Right renal cortex interstitium (tissue), 3 donors: ENCODE measurements at regions not wholly inside any gene's neighbourhood (a gene's known extent, or its start where the extent isn't known, plus 50 kb on each side); places are given as distances from the start of the nearest gene placed in this dataset.

Experiments used
- DNase-seq, 3 donors: peaks; one replicate each; pipeline ENCODE4 v3.0.0-alpha.2; 2013; ENCODE audit warnings: low read depth in 3 of 3, low spot score in 2 of 3

DNA sequence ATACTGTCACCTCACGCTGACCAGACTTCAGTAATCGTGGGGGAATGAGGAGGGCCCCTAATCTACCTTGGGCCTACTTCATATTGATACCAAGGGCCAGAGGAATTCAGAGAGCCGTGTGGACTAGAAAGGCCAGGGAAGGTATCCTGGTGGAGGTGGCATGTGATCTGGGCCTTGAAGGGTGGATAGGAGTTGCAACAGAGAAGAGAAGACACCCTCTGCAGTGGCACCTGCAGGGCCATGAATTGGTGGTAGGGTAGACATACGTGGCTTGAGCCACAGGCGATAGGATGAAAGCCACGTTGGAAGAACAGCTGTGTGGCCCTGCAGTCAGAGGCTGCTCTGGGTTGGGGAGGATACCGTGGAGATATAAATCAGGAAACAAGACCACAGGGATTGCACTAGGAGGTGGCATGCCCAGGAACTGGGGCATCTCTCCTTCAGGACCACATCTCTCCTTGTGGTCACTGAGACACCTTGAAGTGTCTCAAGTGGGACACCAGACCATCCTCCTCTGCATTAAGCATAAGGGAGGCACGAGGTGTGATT is 141.4 kb downstream of the CYP26B1 start:
- no peak for DNase-seq

DNA sequence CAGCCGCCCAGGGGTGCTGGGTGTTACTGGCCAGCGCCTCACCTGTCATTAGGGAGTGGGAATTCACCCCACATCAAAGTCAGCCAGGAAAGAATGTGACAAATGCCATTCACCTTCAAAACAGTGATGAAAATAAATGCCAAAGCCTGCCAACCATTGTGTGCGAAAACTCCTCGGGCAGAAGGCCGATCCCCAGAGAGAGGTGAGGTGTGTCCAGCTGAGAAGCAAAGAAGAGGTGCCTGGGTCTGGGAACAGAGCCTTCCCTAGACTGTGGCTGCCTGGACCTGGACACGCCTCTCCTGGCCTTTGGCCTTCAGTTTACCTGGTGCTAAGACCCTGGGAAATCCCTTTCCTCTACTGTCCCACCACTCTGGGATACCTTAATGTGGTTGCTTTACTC is 142.7 kb downstream of the CYP26B1 start:
- no peak for DNase-seq

DNA sequence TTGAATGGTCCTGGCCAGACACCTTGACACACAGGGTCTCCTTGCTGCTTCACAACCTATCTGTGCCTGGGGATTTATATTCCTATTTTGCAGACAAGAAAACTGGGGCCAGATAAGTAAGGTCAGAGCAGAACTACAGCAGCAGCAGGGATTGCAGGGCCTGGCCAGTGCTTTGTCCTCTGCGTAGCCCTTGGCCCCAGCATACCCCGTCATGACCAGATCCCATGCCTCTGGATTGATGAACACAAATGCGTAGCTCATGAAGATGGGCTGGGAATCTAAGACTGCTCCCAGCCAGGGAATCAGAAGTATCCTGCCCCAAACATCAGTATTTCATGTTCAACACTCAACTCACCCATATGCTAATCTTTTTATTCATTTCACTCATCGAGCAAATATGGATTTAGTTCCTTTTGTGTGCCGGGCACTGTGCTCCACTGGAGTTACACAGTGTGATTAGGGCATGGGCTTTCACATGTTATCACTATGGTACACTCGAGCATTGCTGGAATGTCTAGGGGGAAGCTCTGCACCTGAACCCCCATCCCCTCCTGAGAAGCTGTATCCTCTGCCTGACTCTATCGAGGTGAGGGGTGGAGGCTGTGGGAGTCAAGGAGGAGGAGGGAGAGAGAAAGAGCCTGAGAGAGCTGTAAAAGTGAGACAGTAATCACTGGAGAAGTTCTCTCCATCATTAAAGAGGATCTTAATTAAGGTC is 143.3 kb downstream of the CYP26B1 start:
- DNase-seq: no peak

DNA sequence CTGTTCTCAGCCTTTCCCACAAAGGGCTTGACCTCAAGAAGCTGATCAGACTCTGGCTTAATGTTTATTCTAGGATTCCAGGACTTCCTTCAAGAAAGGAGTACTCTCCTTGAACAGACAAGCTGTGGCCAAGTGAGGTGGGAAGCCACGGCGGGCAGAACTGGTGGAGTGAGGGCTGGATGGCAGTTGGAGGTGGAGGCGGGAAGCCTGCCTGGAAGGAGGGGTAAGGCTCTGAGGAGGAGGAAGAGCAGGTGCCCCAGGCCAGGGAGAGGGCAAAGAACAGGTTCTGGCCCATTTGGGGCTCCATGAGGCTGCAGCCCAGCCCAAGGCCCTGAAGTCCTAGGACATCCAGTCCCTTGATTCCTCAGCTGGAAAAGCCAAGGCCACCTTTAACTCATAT is 143.9 kb downstream of the CYP26B1 start:
- no peak for DNase-seq

DNA sequence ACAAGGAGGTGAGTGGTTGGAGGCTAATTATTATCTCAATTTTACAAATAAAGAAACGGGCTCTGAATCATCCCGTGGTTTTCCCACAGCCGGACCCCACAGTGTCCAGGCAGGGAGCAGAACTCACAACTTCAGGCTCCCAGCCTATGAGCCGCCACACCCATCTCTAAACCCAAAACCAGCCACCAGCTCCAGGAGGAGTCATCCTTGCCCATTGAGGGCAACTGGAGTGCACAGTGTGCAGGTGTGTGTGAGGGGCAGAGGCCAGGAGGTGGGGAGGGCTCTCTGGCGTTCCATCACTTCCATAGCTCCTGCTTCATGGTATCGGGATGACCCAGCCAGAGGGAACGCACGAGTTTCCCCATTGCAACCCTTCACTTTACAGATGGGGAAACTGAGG is 144.5 kb downstream of the CYP26B1 start:
- no peak for DNase-seq

DNA sequence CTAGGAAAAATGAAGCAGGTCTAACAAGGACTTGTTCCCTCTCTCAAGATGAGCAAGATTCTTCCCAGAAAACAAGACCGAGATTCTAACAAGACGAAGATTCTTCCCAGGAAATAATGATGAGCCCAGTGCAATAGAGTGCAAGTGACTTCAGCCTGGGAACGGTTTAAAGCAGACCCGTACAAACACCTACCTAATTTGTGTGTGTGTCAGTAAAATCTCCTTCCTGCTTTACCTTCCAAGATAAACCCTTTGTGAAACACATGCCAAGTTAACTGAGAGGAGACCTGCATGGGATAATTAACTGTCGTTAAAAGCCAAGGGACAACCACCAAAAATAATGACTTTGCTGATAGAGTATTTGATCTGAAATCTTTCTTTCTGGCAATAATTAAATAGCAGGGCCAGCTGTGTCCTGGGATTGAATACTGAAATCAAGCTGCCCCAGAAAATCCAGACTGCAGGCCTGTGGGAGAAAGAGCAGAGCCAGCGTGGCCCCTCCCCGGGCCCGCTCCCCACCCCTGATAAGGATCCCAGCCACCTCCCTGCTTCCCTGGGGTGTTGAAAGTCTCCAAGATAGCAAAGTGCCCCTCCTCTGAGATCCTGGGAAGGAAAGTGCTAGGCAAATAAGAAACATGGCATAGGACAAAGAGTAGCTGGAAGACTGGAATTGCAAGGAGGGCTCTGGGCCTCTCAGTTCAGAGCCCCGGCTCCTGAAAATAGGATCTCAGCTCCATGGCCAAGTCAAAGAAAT is 145.5 kb downstream of the CYP26B1 start:
- no peak for DNase-seq

DNA sequence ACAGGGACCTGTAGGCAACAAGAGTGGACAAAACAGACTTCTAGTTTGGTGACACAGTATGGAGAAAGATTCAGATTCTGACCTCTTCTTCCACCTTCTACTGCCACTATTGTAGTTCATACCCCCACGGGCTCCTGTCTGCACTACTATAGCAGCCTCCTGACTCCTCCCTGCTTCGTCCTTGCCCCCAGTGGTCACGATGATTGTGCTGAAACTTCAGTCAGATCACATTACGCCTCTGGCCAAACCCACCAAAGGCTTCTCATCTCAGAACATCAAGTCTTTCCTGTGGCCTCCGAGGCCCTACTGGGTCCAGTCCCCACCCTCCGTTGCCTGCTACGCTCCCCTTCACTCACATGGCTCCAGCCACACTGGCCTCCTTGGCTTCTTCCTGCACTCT is 147.6 kb downstream of the CYP26B1 start:
- no peak for DNase-seq

DNA sequence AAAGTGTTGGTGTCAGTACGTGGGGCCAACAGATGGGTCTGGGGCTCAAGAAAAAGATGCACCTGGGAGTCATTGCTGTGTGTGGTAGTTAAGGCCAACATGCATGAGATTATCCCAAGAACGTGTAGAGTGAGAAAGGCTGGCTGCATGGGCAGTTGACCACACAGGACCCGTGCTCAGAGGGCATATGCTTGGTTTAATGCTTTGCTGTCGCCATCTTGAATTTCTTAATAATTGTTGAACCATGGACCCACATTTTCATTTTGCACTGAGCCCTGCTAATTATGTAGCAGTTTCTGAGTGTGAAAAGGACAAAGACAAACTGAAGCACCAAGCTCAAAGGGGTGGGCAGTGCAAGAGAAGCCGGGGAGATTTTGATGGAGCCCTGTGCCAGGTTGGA is 148.1 kb downstream of the CYP26B1 start:
- no peak for DNase-seq

DNA sequence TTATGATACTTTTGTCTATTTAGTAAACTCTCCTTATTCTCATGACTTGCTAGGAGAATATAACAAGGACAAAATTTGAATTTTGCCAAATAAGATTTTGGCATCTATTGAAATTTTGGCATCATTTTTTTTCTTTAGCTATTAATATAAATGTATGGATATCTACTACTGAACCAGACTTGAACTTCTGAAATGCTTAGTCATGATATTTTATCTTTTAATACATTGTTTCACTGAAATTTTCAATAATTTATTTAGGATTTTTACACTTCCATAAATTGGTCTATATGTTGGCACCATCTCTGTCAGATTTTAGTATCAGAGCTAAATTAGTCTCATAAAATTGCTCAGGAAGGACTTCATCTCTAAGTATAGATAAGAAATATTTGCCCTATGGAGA is 149.8 kb downstream of the CYP26B1 start:
- DNase-seq: no peak

DNA sequence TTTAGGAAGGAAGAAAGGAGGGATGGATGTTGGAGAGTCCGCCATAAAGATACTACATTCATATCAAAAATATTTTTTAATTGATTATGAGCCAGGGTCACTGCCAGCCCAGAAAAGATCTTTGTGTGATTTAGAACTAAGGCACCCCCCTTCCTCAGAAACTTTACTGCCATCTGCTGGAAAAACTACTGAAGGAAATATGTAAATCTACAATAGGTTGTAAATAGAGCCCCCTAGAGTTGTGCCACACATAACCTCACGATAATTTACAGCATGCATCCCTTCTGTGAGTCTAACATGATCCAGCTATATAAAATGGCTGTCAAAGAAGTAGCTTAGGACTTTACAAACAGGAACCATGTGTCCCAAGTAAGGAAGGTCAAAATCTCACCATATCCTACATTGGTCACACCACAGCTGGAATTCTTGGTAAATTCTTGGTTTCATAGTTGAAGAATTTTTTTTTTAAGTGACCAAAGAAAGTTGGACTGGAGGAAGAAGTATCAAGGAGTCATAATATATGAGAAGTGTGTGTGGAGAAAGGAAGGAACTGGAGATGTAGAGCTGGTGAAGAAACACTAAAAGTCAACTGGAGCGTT is 152.5 kb downstream of the CYP26B1 start:
- no peak for DNase-seq

DNA sequence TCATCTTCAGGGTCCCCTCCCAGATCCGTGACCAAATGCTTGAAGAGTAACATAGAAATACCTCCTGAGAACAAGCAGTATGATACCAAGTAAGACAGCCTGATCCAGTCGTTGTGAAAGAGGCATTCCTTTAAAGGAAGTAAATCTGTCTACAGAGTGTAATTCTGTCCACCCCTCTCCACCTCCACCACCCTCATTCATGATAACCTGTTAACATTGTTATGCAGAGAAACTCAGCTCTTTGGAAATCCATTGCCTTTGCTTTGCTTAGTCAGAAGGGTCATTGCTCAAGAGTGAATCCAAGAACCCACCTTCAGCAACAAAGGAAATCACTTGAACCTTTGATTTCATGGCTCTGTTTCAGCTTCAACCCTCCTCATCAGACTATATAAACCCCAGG is 155.6 kb downstream of the CYP26B1 start:
- DNase-seq: no peak

DNA sequence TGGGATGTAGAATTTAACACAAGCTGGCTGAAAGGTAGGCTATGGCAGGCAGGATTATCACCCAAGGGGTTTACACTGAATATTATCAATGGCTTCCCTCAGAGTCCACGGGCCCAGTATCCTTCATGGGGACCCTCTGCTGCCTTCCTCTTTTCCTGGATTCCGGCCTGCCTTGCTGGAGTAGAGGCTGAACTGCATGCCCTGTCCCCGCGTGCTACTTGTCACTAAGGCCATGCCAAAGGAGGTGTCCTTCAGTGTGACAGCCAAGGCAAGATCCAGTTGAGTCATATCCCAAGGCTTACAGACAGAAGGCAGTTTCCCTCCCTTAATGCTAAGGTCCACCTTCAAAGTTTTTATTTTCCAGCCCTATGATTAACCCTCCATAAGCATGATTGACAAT is 156.3 kb downstream of the CYP26B1 start:
- no peak for DNase-seq

DNA sequence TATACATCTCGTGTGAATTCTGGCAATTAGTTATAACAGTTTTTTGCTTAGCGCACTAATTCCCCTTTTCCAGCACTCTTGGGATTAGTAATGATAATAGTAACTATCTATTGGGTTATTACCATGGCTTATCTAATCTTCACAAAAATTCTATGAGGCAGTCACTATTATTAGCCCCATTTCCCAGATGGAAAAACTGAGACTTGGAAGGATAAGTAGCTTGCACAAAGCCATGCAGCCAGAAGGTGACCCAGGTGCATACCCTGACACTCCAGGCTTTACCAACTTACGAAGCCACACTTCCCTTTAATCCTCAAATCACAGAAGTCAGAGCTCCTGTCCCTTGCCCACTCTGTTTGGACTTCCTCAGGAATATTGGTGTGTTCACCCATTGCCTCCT is 156.8 kb downstream of the CYP26B1 start:
- no peak for DNase-seq

DNA sequence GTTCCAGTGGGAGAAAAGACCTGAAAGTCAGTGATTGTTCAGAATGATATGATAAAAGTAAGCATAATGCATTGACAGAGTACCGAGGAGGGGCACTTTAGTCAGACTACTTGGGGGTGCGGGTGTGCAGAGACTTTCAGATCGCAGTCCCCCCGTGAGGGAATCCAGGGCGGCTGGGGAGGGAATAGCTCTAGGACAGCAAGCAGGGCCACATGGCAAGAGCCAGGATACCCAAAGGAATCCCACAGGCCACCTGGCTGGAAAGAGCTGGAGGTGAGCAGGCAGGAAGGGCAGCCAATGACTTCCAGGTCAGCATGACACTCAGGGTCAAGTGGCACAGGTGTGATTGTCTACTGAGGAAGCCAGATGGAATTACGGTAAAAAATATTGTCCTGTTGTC is 157.5 kb downstream of the CYP26B1 start:
- DNase-seq: no peak

DNA sequence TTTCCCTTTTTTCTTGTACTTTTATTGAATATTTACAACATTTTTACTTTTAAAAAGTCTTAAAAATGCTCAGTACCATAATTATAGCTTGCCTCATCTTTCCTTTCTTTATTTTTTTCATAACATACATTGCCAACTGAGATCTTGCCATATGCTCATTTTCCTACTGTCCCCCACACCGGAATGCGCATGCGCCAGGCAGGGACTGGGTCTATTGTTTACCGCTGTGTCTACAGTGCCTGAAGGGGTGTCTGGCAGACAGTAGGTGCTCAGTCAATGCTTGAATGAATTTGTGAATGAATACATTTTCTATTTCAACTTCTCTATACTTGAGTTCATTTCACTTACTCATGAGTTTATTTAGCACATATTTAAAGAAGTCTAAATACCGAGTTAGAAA is 158.0 kb downstream of the CYP26B1 start:
- no peak for DNase-seq

DNA sequence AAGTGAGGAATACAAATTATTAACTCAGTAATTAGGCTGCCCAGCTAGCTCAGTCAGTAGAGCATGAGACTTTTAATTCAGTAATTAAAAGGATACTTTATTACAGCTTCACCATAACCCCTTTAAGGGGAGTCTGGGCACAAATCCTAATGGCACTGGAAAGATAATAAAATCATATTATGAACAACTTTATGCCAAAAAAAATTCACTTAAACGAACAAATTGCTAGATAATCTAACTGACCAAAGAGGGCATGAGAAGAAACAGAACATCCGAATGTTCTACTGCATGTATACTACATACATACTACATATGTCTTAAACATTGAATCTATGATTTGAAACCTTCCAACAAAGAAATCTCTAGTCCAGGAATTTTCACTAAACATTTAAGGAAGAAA is 159.5 kb downstream of the CYP26B1 start:
- DNase-seq: no peak

DNA sequence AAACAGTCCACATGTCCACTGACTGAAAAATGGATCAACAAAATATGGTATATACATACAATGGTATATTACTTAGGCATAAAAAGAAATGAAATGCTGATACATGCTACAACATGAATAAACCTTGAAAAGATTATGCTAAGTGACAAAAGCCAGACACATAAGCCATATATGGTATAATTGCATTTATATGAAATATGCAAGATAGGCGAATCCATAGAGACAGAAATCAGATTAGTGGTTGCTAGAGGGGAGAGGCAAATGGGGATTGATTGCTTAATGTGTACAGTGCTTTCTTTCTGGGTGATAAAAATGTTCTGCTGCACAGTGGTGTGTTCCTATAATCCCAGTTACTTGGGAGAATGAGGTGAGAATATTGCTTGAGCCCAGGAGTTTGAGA is 171.0 kb downstream of the CYP26B1 start:
- DNase-seq: no peak

DNA sequence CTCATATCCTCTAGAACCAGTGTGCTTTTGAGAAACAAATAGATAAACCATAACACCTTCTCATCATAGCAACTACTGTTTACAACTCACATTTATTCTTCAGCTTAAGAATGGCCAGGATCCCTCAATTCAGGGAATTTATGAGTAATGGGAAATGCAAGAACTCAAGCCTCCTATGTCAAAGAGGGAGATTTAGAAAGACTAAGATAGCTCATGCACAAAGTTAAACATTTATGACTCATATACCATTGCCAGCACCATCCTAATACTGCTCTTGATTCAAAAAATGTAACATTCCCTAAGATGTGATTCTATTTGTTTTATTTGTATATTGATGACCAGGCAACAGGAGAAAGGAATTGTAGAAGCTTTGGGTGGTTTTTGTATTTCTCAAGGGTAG is 172.8 kb downstream of the CYP26B1 start:
- no peak for DNase-seq

DNA sequence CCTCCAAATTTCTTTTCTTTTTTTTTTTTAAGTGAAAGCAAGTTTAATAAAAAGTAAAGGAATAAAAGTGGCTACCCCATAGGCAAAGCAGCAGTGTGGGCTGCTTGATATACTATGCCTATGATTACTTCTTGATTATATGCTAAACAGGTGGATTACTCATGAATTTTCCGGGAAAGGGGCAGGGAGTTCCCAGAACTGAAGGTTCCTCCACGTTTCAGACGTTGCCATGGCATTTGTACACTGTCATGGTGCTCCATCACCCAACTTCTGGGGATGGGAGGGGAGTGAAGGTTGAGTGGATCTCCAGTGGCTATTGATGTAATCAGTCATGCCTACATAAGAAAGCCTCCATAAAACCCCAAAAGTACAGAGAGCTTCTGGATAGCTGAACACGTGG is 176.2 kb downstream of the CYP26B1 start:
- DNase-seq: no peak

DNA sequence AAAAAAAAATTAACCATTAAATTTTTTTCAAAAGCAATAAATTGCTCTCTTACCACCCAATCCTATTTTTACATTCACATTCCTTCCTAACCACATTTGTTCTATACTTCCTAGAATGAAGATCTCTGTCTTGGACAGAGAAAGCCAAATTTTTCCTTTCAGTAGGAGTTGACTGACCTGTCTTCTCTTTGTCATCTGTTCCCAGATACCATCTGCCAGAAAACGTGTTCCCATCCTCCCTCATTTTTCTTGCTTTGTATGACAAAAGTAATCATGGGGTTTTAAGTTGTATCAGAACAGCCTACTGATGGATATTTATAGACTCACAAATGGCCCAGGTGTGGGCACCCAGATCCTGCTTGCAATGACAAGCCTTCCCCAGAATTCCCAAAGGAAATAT is 182.1 kb downstream of the CYP26B1 start:
- no peak for DNase-seq

DNA sequence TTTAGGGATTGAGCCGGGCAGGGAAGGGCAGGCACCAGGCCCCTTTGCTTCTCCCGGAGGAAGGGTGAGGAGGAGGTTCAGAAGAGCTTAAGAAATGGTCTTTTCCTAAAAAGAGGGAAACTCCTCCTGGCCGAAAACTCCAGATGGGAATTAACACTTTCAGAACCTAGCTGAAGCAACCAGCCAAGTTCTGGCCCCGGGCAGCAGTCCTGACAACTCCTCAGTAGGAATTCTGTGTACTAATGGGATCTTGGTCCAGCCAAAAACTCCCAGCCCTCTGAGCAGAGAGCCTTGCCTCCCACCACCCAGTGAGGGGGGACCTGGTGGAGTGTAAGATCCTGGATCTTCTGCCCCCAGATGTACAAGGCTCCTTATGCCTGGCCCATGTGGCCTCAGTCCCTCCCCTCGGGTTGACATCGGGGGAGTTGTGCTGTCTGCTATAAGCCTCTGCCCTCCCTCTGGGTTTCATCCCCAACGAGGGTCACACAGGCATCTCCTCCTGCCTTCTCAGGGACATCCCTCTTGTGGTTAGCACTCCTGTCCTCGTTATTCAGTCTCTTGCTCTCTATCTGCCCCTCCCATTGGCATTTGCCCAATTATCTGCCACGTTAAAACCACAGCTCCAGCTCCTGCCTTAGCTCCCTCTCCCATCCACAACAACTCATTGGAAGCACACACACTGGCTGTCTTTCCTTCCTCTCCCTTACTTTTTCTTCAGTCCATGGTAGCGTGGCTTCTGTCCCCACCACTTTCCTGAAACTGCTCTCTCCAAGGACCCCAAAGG is 184.6 kb downstream of the CYP26B1 start:
- no peak for DNase-seq
